Gastrocnemius medialis (tissue), 4 donors: ENCODE measurements at regions not wholly inside any gene's neighbourhood (a gene's known extent, or its start where the extent isn't known, plus 50 kb on each side); places are given as distances from the start of the nearest gene placed in this dataset.

ENCODE experiments used
- POLR2A ChIP-seq, 2 donors: fragments of 450-650 bp; IDR thresholded peaks; one replicate each; pipeline ENCODE4 v1.6.1; 2017; ENCODE audit warnings: antibody characterized with exemption in 2 of 2, mild to moderate bottlenecking in 2 of 2, moderate library complexity in 2 of 2
- TF ChIP-seq, protein P1 (sequence below), 5 experiments: fragments of 450-650 bp in 3 of 5; fragments of 200-600 bp in 2 of 5; sonication (generic) in 2 of 5; IDR thresholded peaks in 4 of 5; conservative IDR thresholded peaks in 1 of 5; 1 replicate in 4 of 5; 2 replicates in 1 of 5; pipeline ENCODE4 v1.5.1; 2016 to 2019; ENCODE audit warnings: antibody characterized with exemption in 5 of 5, mild to moderate bottlenecking in 3 of 5, moderate library complexity in 3 of 5

DNA sequence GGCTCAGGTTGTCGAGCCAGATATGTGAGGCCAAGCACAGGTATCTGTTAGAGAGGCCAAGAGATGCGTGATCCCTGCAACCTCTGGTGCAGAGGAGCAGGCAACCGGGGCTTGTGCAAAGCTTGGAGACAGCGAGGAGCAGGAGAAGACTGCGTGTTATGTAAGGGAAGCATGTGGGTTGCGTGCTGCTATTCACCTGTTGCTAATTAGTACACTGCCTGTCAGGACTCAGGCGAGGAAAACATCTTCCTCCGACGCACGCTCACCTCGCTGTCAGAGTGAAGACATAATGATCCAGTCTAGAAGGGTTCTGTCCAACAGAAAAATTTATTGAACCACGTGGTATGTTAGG is 102.5 kb downstream of the HNRNPLL start:
- TF ChIP-seq, protein P1, sequence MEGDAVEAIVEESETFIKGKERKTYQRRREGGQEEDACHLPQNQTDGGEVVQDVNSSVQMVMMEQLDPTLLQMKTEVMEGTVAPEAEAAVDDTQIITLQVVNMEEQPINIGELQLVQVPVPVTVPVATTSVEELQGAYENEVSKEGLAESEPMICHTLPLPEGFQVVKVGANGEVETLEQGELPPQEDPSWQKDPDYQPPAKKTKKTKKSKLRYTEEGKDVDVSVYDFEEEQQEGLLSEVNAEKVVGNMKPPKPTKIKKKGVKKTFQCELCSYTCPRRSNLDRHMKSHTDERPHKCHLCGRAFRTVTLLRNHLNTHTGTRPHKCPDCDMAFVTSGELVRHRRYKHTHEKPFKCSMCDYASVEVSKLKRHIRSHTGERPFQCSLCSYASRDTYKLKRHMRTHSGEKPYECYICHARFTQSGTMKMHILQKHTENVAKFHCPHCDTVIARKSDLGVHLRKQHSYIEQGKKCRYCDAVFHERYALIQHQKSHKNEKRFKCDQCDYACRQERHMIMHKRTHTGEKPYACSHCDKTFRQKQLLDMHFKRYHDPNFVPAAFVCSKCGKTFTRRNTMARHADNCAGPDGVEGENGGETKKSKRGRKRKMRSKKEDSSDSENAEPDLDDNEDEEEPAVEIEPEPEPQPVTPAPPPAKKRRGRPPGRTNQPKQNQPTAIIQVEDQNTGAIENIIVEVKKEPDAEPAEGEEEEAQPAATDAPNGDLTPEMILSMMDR (IDR thresholded peaks at IDR 0.05 in 4 of 5, conservative IDR thresholded peaks at IDR 0.05 in 1 of 5), result no peak
- TF ChIP-seq POLR2A (IDR thresholded peaks at IDR 0.05), result no peak
